Left ventricle myocardium superior (tissue), 1 donor: ENCODE measurements at regions not wholly inside any gene's neighbourhood (a gene's known extent, or its start where the extent isn't known, plus 50 kb on each side); places are given as distances from the start of the nearest gene placed in this dataset.

Experiments used
- ATAC-seq: fragments of 200-7000 bp; cut with Tn5 transposase; one replicate; pipeline ENCODE4 v1.9.1; 2020; ENCODE audit warnings: mild to moderate bottlenecking, moderate library complexity
- DNase-seq: peaks from one replicate; pipeline ENCODE4 v3.0.0-alpha.2; 2020
- intact Hi-C: fragments of 100-400 bp; cut with micrococcal nuclease; formaldehyde crosslinking; loops from one replicate; pipeline ENCODE4 v1.11.0; 2022
- donor health status: DM: no; HTN: yes; CAD: no; lungs with severe emphysema.

DNA sequence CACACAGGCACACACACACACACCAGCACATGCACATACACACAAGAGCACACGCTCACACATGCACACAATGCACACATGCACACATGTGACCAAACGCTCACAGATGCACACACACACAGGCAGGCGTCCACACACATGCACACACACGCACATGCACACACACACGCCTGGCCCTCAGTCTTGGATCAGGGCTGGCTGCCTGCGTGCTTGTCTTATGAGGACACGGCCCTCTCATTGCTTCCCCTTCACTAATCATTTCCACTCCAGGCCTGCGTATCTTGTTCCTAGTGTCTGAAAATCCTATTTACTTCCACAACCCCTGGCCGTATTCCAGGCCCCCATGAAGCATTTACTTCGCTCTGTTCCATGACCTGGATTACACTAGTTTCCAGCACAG is 740.5 kb downstream of the BRD1 start:
- ATAC-seq (no peak), DNase-seq (no peak)
- intact Hi-C loops: no loop called here

DNA sequence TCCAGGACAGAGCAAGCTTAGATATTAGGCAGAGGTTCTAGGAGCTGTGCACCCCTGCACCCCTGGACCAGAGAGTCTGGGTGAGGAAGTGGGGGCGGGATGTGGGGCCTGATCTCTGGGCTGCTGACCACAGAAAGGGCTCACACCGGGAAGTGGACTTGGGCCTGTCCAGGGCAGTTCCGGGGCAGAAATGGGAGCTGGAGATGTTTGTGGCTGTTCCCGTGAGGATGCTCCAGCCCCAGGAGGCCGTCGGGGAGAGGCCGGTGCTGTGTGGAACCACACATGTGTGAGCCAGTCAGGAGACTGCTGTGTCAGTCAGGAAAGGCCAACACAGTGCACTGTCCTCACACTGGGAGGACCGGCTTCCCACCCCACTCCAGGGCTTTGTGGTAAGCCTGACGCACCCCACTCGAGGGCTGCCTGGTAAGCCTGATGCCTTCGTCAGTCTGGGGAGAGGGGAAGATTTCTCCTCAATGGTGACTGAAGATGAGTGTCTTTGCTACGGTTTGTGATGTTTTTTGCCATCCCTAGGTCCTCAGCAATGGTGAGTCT is 741.0 kb downstream of the BRD1 start:
- DNase-seq (no peak), ATAC-seq (no peak)
- intact Hi-C loops: no loop called here

DNA sequence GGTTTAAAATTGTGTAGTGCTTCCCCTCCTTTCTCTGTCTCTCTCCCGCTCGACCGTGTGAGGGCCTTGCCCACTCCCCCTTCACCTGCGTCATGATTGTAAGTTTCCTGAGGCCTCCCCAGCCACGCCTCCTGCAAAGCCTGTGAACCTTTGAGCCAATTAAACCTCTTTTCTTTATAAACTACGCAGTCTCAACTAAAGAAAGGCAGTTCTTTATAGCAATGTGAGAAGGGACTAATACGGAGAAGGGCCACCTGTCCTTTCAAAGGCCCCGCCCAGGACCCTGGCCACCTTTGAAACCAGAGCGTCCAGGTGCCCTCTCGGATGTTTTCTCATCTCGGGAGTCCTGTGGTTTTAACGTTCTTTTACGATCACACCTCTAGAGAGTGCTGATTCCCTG is 741.5 kb downstream of the BRD1 start:
- no peak for ATAC-seq
- DNase-seq: no peak
- intact Hi-C loops: no loop called here

DNA sequence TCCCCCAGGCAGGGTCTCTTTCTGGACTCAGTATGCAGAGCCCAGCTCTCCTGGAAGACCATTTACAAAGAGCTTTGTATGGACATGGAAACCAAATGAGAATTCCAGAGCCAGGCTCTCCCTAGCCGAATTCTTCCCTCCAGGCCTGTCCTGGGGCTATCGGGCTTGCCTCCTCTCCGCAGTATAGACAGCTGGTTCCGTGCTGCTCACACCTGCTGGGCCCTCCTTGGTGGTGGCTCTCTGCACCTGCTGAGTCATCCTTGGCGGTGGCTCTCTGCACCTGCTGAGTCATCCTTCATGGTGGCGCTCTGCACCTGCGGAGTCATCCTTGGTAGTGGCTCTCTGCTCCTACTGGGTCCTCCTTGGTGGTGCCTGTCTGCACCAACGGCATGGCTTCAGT is 743.5 kb downstream of the BRD1 start:
- ATAC-seq (no peak), DNase-seq (no peak)
- intact Hi-C loops: no loop called here

DNA sequence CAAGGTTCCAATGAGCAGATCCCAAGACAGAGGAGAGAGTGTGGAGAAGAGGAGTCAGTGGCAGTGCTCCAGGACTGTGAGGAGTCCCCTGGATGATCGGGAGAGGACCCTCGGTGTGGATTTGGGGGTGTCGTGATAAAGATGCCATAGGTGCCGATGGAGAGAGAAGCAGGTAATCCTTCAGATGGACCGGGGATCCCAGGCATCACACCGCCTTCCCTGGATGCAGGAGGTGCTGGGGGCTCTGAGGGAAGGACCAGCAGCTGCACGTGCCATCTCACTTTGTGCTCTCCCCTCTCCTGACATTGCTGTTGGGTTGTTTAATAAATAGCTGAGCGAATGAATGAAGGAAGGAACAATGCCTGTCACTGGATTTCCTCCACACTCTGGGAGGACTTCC is 744.1 kb downstream of the BRD1 start:
- intact Hi-C loops: no loop called here
- no peak for DNase-seq
- ATAC-seq: no peak

DNA sequence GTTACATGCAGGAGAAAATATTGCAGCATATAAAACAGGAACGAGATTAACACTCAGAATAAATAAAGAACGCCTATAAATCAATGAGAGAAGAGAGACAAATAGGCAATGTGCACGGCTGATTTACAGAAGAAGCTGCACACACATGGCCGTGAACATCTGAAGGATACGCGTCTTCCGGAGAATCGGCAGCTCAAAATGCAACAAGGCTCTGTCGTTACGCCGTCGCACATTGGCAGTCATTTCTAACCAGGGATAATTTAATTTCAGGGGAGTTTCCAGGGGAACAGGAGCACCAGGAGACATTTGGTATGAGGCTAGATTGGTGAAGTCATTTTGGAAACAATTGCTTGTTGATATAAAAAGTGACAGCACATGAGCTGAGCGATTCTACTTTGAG is 745.2 kb downstream of the BRD1 start:
- intact Hi-C loops: no loop called here
- ATAC-seq (no peak), DNase-seq (no peak)

DNA sequence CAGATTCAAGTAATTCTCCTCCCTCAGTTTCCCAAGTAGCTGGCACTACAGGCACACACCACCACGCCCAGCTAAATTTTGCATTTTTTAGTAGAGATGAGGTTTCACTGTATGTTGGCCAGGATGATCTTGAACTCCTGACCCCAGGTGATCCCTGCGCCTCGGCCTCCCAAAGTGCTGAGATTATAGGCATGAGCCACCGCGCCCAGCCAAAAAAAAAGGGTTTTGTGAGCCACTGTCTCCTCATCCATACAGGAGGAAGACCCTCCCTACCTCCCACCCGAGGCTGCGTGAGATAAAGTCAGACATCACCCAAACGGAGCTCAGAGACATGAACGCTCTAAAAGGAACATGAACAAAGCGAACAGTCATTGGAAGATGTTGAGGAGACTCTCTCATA is 745.7 kb downstream of the BRD1 start:
- ATAC-seq (no peak), DNase-seq (no peak)
- intact Hi-C loops: no loop called here

DNA sequence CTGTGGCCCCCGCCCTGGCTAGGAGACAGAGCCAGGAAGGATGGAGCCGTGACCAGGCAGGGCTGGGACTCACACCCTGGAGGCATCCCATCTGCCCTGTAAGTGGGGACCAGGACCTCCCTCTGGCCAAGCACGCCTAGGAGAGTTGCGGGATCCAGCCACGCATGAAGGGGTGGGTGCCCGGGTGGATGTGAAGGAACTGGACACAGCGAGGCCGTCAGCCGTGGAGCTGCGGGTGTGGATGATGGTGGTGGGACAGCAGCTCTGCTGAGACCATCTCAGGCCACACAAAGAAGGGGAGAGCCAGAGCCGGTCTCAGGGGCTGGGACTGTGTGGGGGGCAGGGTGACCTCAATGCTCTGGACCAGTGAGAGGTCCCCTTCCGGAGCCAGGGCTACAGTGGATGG is 746.4 kb downstream of the BRD1 start:
- intact Hi-C loops: no loop called here
- DNase-seq (no peak), ATAC-seq (no peak)

DNA sequence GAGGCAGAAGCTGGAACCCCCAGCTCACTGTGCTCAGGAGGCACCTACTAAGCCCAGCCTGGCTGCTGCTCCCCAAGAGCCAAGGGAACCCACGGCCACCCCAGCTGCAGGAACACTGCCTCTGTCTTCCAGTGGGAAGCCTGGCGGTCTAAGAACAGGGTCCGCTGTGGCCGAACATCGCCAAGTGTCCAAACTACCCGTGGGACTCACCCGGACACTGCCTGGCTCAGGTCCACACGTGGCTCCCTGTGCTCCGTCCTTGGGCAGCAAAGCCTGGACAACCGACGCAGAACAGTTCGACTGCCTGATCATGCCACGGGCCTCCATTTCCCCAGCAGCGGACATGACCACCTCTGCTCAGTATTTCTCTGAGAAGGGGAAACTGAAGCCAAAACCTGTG is 747.0 kb downstream of the BRD1 start:
- DNase-seq (no peak), ATAC-seq (no peak)
- intact Hi-C loops: no loop called here

DNA sequence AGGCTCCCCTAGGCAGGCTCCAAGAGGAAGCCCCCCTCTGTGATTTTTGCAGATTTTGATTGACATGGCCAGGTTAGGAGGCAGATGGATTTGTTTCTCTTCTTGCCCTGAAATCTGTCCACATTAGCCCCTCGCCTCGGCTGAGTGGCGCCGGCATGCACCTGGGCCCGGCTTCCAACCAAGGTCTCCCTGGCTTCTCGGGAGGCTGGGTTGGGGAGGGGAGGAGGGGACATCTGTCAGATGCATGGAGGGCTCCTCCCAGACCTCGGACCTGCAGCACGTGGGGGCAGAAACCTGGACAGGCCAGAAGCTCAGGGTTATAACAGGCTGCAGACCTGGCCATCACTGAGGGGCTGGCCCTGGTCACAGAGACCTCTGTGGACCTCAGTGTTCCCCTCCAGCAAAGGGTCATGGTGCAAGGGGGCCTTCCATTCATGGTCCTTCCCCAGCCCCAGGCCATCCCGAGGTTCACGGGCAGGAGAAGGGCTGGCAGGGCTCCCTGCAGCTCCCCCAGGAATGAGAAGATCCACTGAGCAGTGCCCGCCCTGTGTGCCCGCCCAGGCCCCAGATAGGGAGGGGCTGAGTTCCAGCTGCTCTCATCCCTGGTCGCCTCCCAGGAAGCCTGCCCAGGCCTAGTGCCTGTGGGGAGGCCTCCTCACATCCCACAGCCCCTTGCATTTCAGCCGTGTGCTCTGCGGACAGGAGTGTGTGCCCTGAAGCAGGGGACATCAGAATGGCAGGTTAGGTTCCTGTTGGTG is 747.8 kb downstream of the BRD1 start:
- no peak for ATAC-seq
- DNase-seq: no peak
- intact Hi-C loops: no loop called here

DNA sequence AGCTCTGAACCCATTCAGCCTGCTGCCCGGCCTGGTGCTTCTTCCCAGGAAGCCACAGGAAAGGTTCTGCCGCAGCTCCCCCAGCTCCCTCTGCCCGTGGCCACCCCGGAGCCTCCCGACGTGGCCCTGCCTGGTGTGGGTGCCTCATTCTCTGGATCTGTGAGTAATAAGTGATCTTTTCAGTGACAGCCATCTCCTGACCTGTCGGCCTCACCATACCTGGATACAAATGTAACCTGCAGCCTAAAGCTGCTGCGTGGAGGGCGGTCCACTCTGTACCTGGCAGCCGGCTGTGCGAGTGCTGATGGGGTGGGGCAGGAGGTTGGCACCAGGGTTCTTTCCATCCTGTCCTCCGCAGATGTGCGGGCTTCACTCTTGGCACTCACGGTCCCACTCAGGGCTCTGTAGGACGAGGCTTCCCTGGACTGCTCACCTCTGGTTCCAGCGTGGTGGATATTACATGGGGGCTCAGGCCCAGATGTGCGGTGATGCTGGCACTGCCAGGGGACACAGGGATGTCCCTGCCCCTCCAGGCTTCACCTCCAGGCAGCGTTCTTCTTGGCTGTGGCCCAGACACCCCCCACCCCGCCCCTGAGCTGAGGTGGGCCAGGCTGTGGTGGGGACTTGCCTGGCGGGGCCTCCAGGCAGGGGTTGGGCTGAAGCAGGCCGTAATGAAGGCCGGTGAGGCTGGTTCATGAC is 748.5 kb downstream of the BRD1 start:
- no peak for ATAC-seq
- intact Hi-C loops: no loop called here
- no peak for DNase-seq

DNA sequence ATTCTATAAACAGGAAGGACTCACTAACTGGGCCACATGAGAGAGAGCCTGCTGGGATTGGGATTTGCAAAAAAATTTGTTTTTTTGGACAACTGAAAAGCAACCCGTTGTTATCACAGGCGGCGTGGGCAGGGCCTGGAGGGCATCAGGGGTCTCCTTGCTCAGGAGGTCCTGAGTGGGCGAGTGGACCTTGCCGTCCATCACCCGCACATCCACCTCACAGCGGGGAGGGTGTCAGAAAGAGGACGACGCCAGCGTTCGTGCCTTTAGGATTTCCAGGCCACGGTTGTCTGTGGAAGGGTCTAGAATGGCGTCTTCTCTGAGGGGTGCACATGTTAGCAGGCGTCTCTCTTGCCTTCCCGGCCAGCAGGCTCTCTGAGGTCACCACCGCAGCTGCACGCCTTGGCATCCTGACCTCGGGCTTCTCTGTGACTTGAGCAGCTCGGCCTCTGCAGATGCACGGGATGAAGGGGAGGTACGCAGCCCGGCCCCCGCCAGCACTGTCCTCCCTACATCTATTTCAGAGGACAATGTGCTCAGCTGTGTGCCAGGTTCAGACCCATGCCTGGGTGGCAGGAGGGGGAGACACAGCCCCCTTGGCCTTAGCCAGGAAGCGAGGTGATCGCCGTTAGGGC is 749.5 kb downstream of the BRD1 start:
- intact Hi-C loops: no loop called here
- DNase-seq: no peak
- ATAC-seq: no peak

DNA sequence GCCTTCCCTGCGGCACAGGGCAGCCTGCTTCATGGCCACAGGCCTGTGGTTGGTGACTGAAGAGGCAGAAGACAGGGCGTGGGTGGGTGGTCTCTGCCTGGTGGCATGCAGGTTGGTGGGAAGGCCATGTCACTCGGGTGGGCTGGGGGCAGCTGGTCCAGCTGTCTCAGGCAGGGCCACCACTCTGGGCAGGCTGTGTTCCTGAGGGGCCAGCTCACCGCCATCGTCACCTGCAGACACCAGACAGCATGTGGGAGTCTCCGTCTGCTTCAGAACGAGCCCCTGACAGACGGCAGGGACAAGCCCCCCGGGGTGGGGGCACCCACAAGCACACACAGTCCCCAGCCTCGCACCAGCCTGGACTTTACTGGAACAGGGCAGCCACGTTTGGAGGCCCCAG is 750.1 kb downstream of the BRD1 start:
- intact Hi-C loops: no loop called here

DNA sequence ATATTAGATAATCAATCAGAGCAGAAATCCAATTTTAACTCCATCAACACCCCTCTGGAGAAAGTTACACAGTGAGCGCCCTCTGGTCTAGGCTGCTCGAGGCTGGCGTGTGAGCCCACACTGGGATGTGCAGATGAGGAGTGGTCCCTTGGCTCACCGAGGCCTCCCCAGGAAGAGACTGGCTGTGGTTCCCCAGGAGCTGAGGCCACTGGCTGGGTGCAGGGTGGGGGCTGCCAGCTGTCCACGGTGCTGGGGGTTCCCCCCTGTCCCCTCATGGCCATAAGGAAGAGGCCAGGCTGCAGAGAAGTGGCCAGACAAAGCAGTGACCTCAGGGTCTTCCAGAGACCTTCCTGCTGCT is 750.7 kb downstream of the BRD1 start:
- no peak for ATAC-seq
- intact Hi-C loops: no loop called here
- no peak for DNase-seq

More for the DNA sequence above, 750.1 kb downstream of the BRD1 start:
- ATAC-seq (no peak), DNase-seq (no peak)

DNA sequence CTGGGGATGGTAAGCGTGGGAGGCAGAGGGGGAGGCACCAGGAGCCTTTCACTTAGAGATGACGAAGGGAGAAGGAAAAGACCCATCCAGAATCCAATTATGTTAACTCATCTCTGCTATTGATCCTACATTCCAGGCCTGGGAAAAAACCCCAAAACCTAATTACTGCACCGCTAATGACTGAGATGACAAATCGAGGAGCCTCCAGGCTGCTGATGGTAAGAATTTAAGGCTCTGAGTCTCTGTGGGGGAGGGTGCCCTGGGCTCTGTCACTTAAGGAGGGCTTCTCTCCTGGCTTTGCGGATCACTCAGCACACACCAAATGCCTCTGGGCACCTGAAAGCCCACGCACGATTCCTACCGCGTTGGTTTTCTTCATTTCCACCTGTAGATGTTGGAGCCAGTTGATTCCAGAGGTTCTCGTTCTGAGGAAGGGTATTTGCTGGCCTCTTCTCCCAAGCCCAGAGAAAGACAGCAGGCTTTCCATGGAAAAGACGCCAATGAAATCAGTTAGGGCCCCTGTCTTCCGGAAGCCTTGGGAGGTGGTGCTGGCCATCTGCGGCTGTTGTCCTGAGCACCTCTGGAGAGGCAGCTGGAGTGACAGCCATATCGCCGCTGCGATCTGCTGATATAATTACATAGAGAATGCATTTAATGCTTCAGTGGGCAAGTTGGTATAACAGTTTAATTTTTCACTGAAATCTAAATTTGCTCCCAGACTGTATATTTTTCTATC is 751.2 kb downstream of the BRD1 start:
- ATAC-seq (no peak), DNase-seq (no peak)
- intact Hi-C loops: no loop called here

DNA sequence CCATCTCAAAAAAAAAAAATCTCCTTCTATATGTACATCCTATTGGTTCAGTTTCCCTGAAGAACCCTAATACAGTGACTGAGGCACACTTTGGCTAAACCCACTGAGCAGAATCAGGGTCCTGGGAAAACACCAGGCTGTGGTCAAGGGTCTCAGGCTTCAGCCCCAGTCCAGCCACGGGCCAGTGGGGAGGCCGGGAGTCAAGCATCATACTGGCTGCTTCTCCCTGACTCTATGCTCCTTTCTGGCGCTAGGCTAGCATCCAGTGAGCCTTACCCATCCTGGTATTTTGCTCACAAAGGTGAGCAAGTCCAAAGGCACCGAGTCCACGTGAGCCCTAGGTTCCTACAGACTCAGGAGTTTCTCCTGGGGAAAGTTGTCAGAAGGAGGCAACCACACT is 752.5 kb downstream of the BRD1 start:
- no peak for DNase-seq
- intact Hi-C loops: no loop called here
- no peak for ATAC-seq

DNA sequence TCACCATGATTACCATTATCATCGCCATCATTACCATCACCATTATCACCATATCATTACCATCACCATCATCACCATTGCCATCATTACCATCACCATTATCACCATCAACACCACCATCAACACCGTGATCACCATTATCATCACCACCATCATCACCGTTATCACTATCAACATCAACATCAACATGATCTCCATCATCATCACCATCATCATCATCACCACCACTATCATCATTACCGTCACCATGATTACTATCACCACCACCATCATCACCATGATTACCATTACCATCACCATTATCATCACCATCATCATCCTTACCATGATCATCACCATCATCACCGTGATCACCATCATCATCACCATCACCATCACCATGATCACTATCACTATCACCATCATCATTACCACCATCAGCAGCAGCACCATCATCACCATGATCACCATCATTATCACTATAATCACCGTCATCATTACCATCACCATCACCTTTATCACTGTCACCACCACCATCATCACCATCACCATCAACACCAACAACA is 753.7 kb downstream of the BRD1 start:
- ATAC-seq (no peak), DNase-seq (no peak)
- intact Hi-C loops: no loop called here

DNA sequence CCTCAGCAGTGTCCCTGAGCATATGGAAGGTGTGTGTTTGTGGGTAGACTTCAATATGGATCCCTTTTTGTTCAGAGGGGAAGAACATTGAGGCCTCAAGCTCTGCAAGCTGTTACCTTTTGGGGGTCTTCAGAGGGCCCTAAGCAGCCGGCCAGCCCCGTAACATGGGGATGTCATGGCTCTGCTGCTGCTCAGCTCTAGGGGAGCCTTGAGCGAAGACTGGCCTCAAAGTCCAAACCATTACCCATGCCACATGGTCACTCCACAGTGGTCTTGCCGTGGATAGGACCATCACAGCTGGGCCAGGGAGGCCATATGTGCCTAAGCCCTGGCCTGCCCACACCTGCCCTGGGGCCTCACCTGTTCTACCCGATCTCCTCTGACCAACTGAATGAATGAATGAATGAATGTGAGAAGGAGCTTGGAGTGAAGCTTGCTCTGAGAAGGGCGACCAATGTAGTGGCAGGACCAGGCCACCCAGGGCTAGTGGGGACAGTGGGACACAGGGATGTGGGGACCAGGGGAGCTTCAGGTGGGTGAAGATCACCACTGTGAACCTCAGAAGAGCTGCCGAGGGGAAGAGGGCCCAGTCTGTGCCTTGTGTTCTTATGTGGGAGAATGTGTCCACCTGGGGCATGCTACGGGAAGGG is 754.6 kb downstream of the BRD1 start:
- intact Hi-C loops: no loop called here
- DNase-seq (no peak), ATAC-seq (no peak)

DNA sequence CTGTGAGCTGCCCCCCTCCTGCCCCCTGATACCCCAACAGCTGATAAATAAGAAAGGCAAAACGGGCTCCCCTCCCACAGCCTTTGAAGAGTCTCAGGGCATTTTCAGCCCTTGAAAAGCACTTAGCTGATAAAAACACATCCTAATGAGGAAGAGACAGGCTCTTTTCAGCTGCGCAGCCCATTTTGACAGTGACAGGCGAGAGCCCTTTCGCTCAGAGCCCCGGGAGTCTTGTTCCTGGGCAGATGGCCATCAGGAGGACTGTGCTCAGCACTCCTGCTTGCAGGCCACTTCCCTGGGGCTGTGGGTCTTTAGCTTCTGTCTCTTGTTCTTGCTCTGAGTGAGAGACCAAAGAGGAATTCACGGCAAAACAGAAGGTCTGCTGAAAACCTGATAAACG is 757.2 kb downstream of the BRD1 start:
- intact Hi-C loops: no loop called here
- DNase-seq: no peak
- no peak for ATAC-seq
